UCSD-AML1 (cell line): ENCODE measurements at regions not wholly inside any gene's neighbourhood (a gene's known extent, or its start where the extent isn't known, plus 50 kb on each side); places are given as distances from the start of the nearest gene placed in this dataset.
"Not testable (repeated sequence)": the region's sequence is repeated elsewhere in the genome, so short reads cannot be mapped to it uniquely, and the experiment has no call there.

ENCODE experiments used
- DNase-seq: peaks from one replicate; lab custom pipeline; 2025; ENCODE audit not compliant: unreplicated experiment; lab: John Stamatoyannopoulos, UW

DNA sequence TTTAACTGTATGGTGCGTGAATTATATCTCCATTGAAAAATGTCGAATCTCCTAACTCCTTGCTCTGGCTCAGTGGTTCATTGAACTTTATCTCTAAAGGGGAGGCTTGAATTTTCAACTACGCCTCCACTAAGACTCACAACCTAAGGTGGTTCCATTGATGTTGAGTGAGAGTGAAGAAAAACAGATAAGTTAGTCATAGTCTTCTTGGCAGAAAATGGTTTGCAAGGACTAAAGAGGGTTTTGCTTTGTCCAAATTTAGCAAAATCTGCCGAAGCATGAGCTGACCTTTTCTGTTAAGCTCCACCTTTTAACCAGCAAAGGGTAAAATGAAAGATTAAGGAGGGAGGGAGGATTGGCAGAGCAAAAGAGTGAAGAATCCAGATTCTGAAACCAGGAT, 290.2 kb upstream of the SPTLC3 start:
- no peak for DNase-seq

DNA sequence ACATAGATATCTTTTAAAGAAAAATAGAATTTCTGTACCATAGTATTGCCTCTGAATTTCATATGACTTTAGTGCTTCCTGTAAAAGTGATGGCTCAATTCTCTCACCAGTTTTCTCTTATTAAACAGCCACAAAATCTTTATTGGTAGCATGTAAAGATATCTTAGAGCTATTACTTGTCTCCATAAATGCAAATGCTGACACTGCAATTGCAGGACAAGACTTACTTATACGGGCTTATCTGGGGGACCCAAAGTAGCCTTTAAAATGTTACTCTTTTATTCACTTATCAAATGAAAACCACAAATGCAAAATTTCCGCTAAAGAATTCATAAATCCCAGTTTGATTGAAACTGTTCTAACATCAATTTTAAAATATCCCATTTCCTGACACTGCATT, 287.1 kb upstream of the SPTLC3 start:
- no peak for DNase-seq

DNA sequence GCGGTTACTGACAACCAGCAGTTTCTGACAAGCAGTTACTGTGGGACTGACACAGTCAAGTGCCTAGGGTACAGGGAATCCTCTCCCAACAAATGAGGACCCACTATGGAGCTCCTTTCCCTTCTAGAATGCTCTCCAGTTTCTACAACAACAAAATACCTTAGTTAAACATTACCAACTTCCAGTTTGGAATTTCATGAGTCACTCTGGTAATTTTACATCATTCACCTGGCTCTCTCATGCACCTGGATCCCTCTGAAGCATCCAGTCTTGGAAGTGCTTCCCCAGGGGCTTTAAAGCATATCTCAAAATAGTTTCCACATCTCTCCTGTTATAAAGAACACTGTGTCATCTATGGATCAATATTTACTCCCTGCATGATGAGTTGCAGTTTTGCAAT, 286.7 kb upstream of the SPTLC3 start:
- DNase-seq = no peak

DNA sequence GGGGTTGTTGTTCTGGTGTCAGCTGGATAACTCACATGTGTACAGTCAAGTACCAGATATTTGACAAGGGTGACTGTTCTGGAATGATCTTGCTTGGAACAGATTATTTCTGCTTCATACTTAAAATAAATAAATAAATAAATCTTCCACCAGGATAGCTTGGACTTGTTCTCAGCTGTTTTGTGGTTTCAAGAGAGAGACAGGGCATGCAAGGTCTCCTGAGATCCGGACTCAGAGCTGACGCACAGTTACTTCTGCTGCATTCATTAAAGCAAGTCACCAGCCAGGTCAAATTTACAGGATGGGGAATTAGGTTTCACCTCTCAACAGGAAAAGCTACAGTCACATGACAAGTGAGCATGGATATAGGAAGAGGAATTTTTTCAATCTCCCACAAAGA, 285.0 kb upstream of the SPTLC3 start:
- DNase-seq = no peak

DNA sequence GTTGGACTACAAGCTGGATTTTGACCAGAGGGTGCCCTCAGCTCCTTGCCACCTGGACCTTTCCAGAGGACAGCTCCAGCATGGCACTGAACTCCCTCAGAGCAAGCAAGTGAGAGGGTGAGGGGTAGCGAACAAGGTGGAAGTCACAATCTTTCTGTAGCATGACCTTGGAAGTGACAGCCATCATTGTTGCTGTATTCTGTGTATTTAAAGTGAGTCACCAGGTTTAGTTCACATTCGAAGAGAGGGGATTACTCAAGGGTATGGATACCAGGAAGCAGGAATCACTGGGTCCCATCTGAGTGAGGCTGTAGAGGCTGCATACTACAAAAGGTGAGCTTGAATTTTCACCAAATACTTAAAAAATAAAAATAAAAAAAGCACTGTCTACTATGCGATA, 280.0 kb upstream of the SPTLC3 start:
- no peak for DNase-seq

DNA sequence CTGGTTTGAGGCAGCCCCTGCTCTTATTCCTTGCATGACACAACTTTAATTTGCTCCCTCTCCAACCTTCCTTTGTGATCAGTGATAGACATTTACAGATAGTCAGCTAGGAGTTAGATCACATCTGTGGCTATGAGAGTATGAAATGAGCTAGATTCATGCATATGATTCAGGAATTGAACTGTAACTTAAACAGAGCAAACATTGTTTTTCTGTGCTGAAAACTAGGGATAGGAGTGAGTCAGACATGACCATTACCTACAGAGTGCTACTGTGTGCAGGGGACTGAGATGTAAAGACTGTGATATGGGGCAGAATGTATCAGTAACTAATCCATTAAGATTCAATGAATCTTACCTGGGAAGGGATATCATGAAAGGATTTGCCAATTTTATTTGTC, 279.4 kb upstream of the SPTLC3 start:
- DNase-seq = no peak

DNA sequence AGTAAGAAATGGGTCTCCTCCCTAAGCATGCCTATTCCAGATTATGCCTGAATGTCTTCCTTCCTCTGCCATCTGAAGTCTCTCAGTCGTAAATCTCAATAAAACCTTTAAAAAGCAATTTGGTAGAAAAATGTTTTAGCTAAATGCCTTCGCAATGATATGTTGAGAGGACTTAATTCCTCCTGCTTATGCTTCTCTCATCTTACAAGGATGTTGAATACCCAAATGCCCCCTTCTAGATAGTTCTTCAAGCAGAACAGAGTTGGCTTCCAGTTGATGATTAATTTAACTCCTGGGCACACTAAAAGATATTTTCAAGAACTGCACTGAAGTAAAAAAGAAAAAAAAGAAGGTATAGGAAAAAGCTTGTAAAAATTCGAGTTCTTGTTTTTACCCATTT, 275.0 kb upstream of the SPTLC3 start:
- DNase-seq = no peak

DNA sequence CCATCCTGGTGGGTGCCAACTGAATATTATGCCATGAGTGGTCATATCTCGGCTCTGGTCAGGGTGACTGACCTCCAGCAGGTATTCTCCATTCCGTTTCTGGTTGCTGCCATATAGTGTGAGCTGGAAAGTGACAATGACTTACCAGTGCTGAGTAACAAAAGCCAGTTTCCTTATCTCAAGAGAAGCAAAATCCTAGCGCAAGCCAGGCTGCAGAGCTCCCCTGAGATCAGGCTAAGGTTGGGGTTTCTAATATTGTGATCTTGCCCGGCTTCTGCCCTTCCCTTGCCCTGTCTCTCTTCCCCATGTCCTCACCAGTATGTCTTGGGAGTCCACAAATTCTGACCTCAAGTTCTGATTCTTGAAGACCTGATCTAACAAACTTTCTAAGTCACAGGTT, 271.3 kb upstream of the SPTLC3 start:
- no peak for DNase-seq

DNA sequence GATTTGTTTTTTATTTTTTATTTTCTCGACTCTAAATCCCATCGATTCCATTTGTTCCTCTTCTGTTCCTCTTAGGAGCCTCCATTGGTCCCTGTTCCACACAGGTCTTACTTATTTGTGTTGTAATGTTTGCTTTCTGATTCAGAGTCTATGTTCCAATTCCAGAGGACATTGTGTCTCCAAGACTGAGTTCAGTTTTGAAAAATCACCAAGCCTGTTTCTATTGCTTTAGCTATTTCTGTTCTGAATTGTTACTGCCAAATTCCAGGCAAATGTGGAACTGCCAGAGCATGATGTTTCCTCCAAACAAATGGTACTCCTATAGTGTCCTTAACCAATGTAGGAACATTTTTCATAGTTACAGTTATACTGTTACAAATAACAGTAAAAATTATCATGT, 270.9 kb upstream of the SPTLC3 start:
- no peak for DNase-seq

DNA sequence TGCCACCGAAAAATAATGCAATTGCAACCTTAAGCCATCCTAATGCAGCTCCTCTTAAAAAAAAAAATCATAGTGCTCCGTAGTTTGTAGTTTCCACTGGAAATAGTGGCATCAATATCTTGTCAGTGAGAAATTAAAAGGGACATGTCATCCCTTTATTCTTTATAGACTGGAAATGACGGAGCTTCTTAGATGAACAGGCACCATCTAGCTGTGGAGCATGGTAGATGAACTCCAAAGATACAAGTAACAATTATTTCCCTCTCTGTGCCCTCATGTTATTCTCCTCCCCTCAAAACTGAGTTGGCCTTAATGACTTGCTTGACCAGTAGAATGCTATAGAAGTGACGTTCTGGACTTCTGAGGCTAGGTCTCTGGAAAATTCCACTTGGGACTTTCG, 268.1 kb upstream of the SPTLC3 start:
- no peak for DNase-seq

DNA sequence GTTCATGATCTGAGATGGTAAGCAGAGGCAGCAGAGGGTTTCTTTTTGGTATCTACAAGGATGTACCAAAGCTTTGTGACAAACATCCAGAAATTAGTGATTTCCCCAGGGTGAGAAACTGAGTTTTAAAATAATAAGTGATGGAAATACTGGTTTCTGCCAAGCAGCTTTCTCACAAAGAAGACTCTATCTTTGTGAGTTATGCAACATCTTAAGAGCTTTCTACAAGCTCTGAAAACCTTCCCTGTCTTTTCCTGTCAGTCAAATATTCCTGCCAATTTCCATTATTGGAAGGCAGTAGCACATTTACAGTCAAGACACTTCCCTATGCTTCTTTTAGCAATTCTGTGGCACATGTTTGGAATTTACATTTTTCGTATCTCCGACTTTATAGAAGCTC, 264.7 kb upstream of the SPTLC3 start:
- DNase-seq = no peak

DNA sequence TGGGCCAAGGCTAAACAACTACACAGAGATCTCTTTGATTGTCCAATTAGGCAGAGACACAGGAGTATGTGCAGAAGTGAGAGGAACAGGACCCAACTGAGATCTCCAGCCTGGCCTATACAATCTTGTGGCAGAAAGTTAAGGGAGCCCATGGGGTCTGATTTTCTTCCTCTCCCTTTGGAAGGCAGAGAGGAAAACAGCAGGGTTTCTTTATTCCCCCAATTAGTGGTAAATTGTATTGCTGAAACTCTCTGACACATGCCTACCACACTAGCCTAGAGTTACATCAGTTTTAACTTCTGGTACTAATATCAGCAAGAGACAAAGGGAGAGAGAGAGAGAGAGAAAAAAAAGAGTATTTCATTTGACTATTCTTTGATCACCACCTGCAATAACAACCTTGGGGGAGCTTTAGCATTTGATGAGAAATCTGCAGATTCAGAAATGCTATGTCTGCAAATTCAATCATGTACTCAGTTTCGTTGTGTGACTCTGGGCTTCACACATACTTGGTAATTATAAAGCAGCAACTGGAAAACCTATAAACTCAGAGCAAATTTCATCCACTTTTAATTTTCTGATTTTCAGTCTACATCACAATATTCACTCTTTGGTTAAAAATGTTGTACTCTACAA, 260.3 kb upstream of the SPTLC3 start:
- DNase-seq = no peak

DNA sequence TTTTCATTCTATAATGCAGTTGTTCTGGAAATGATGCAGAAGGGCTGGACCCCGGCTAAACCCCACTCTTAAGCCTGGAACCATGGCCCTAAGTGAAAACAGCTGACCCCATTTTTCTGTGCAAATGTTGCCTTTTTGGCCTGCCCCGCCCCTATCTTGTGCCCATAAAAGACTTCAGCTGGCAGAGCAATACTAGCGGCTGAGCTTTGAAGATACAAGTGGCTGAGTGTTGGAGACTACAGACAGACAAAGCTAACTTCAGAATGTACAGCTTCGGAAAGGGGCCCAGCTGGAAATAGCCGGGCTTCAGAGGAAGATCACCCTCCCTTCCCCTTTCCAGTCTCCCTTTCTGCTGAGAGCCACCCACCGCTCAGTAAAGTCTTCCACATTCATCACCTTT, 258.6 kb upstream of the SPTLC3 start:
- no peak for DNase-seq

DNA sequence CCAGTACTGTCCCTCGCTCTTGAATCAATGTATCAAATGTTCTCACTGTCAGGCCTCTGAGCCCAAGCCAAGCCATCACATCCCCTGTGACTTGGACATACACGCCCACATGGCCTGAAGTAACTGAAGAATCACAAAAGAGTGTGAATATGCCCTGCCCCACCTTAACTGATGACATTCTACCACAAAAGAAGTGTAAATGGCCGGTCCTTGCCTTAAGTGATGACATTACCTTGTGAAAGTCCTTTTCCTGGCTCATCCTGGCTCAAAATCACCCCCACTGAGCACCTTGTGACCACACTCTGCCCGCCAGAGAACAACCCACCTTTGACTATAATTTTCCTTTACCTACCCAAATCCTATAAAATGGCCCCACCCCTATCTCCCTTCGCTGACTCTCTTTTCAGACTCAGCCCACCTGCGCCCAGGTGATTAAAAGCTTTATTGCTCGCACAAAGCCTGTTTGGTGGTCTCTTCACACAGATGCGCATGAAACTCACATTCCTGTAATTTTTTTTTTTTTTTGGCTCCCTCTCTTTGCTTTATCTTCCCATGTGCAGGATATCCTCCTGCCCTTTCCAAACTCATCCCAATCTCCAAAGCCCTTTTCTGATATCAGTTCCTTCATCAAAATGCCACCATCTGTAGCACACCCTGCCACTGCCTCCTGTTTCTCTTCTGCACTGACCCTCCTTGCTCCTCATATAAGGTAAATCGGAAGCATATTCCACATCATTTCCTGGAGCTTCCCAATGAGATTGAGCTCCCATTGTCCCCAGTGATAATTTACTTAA, 255.7 kb upstream of the SPTLC3 start:
- DNase-seq = not testable (repeated sequence)

DNA sequence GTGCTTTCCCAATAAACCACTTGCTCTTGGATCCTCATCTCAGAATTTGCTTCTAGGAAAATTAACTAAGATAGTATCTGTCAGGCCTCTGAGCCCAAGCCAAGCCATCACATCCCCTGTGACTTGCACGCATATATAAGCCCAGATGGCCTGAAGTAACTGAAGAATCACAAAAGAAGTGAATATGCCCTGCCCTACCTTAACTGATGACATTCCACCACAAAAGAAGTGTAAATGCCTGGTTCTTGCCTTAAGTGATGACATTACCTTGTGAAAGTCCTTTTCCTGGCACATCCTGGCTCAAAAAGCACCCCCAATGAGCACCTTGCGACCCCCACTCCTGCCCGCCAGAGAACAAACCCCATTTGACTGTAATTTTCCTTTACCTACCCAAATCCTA, 255.0 kb upstream of the SPTLC3 start:
- not testable (repeated sequence) for DNase-seq

DNA sequence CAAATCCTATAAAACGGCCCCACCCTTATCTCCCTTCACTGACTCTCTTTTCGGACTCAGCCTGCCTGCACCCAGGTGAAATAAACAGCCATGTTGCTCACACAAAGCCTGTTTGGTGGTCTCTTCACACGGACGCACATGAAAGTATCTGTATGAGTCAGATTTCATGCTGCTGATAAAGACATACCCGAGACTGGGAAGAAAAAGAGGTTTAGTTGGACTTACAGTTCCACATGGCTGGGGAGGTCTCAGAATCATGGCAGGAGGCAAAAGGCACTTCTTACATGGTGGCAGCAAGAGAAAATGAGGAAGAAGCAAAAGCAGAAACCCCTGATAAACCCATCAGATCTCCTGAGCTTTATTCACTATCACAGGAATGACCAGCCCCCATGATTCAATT, 249.3 kb upstream of the SPTLC3 start:
- DNase-seq = not testable (repeated sequence)

DNA sequence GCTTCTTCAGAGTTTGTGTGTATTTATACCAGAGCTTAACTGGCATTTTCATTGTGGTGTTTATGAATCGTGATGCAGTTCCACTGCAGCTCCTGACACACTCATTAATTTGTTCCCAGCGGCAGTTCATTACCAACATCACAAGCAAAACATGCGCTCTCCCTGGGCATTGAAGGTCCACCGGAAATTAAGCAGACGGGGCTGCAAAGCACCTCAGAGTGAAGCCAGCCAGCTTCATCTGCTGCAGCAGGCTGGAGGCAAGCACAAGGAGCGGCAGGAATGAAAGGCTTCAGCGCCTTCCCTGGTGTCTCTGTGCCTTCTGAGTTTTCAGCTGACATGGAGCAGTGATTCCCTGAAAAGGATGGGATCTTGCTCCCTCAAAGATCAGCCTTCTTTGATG, 246.0 kb upstream of the SPTLC3 start:
- DNase-seq = no peak

DNA sequence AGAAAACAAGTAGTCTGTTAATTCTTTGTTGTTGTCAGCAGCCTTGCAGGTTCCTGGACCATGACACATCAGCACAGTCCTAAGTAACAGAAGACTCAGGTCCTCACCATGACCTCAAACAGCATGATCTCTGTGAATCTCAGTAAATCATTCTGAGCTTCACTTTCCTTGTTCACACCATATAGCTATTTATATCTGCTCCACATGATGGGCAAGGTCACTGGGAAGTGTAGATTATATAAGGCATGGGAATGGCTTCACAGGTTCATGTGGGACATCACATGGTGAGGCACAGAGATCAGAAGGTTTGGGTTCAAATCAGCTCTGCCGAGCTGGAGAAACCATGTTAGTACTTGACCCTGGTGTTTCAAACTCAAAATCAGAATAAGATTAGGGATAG, 245.4 kb upstream of the SPTLC3 start:
- DNase-seq = no peak

DNA sequence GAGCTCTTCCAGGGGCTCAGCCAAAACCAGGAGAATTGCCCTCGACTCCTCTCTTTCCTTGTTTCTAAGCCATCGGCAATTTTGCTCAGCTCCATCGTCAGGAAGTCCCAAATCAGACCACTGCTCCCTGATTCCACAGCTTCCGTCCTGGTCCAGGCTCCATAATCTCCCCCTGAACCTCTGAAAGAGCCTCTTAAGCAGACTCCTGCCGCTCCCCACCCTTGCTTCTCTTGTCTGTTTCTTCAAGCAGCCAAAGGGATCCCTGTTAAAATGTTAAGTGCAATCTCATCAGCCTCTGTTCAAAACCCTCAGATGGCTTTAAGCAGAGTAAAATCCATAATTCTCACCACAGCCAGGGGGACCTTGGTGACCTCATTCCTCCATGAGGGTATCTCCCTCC, 244.7 kb upstream of the SPTLC3 start:
- DNase-seq = no peak

DNA sequence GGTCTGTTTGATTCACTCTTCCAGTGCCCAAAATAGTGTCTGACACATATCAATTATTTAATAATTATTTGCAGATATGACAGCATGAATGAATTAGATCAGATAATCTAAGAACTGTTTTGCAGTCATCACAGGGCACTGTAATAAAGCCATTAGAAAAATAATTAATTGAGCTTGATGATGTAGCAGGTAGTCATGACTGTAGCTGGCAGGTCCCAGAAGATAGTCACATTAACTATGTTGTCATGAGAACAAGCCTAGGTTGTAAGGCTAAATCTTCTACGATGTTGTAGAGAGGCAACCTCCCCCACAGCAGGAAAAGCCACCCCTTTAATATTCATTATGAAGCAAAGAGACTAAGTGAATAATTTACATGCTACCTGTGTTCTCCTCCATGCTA, 243.9 kb upstream of the SPTLC3 start:
- DNase-seq = no peak

DNA sequence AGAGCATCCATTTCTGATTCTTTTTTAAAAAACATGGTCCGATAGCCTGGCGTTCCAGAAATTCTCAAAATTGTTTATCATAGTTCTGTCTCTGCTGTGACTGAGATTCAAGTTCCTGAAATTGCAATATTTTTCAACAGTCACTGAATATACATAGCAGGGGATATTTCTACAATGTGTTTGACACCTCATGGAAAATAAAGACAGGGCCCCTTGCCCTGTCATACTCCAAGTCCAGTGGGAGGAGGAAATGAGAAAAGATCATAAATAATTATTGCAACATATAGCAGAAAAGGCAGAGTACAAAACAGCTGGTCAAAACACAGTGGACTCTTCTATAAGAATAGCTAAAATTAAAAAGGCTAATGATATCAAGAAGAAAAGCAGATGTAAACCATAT, 234.8 kb upstream of the SPTLC3 start:
- DNase-seq = no peak

DNA sequence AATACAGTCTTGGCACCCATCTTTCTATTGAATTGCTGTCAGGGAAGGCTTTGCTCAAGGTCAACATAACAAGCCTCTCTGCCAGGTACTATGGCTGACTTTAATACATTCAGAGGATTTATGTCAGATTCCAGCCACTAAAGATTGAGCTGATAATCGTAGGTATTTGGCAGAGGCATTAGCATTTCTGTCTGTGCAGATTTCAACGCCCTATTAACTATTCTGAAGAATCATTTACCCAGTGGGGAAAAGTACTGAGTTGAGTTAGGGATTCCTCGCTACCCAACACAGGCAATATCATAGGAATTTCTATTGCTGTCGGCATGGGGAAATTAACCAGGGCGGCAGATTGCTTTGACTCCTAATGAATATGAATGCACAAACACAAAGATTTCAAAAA, 233.7 kb upstream of the SPTLC3 start:
- no peak for DNase-seq

DNA sequence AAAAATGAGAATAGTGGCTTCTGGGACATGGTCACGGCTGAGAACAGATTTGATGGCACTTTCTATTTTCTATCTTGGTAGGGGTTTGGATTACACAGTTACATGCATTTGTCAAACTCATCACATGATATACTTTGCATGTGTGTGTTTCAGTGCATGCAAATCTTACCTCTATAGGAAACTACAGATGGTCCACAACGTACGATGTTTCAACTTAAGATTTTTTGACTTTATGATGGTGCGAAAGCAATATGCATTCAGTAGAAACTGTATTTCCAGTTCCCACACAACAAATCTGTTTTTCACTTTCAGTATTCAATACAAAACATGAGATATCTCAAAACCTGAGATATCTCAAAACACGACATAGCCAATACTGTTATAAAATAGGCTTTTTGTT, 231.8 kb upstream of the SPTLC3 start:
- no peak for DNase-seq
